ENCODE measurements at regions not wholly inside any gene's neighbourhood (a gene's known extent, or its start where the extent isn't known, plus 50 kb on each side); places are given as distances from the start of the nearest gene placed in this dataset.

DNA sequence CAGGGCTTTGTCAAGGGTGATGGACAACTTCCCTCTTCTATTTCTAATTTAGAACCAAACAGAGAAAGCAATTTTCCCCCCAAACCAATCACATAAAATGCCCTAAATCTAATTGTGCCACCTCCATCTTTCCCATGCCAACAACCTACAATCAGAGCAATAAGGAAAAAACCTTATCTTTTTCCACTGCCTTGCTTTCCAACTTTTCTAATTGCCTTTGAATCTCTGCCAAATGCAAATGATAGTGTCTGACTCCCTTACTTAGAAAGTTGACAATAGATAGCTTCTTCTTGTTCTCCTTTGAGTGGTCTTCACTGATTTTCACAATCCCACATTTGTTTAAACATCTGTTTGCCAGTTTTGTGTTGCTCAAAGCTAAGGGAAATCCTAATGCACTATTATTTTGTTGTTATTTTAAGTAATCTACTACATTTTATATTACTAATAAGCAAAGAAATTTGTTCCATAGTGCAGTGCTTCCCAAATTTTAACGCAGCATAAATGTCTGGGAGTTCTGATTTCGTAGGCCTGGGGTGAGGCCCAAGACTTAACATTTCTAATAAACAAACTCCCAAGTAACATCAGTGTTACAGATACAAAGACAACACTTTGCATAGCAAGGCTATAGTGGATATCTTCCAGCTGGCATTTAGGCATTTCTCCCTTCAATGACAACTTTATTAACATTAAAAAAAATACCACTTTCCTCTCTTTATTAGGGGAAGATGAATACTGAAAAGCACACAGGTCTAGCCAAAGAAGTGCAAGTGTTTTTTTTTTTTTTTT lies 696.3 kb upstream of the USP15 start:
- Histone ChIP-seq H3K36me3 (replicated peaks; ENCODE audit: insufficient read depth, low read depth) (no peaks in the 10 kb centered on the region), H3K27me3 (no peaks in the 10 kb centered on the region), H2AFZ (no peak overlapping the region), H3K79me2 (no peaks in the 10 kb centered on the region), H3K4me1 (ENCODE audit: insufficient read depth) (no peaks in the 10 kb centered on the region), H3K9me2 (replicated peaks; ENCODE audit: insufficient read depth) (no peaks in the 10 kb centered on the region), H4K20me1 (ENCODE audit: insufficient read depth, poor library complexity, severe bottlenecking) (no peaks in the 10 kb centered on the region), H3K4me3 (no peak overlapping the region), H3K9me3 (ENCODE audit: low read depth) (no peaks in the 10 kb centered on the region), H3K4me2 (no peak overlapping the region), H3K27ac (no peak overlapping the region)
- no peak for DNase-seq (ENCODE audit: low spot score)
- 76% methylated on average over 2 of the region's 2 CpGs for WGBS (ENCODE audit: low lambda C conversion rate, missing lambda C conversion rate)
- TF ChIP-seq EZH2phosphoT487 (IDR thresholded peaks at IDR 0.05; ENCODE audit: low read depth, severe bottlenecking, unreplicated experiment) (no peak), EZH2 (IDR thresholded peaks at IDR 0.05; ENCODE audit: borderline replicate concordance) (no peak)
- TF ChIP-seq, protein P1, sequence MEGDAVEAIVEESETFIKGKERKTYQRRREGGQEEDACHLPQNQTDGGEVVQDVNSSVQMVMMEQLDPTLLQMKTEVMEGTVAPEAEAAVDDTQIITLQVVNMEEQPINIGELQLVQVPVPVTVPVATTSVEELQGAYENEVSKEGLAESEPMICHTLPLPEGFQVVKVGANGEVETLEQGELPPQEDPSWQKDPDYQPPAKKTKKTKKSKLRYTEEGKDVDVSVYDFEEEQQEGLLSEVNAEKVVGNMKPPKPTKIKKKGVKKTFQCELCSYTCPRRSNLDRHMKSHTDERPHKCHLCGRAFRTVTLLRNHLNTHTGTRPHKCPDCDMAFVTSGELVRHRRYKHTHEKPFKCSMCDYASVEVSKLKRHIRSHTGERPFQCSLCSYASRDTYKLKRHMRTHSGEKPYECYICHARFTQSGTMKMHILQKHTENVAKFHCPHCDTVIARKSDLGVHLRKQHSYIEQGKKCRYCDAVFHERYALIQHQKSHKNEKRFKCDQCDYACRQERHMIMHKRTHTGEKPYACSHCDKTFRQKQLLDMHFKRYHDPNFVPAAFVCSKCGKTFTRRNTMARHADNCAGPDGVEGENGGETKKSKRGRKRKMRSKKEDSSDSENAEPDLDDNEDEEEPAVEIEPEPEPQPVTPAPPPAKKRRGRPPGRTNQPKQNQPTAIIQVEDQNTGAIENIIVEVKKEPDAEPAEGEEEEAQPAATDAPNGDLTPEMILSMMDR (IDR thresholded peaks at IDR 0.05; ENCODE audit: poor library complexity), result no peak

GRCh38 chr12:61564466-61564865 lies 695.7 kb upstream of the USP15 start:
- no peaks in the 10 kb centered on the region for H3K27me3 ChIP-seq
- no peaks in the 10 kb centered on the region for H3K9me3 ChIP-seq (ENCODE audit: low read depth)
- H3K9me2 ChIP-seq (replicated peaks; ENCODE audit: insufficient read depth), result no peaks in the 10 kb centered on the region
- no peak overlapping the region for H3K4me3 ChIP-seq
- H3K79me2 ChIP-seq, result no peaks in the 10 kb centered on the region
- no peak overlapping the region for H3K4me2 ChIP-seq
- no peak overlapping the region for H2AFZ ChIP-seq
- TF ChIP-seq, protein P1 (IDR thresholded peaks at IDR 0.05; ENCODE audit: poor library complexity), result no peak
- TF ChIP-seq EZH2phosphoT487 (IDR thresholded peaks at IDR 0.05; ENCODE audit: low read depth, severe bottlenecking, unreplicated experiment) (no peak), EZH2 (IDR thresholded peaks at IDR 0.05; ENCODE audit: borderline replicate concordance) (no peak)
- no peak for DNase-seq (ENCODE audit: low spot score)
- no peaks in the 10 kb centered on the region for H3K36me3 ChIP-seq (replicated peaks; ENCODE audit: insufficient read depth, low read depth)
- H3K27ac ChIP-seq, result no peak overlapping the region
- H3K4me1 ChIP-seq (ENCODE audit: insufficient read depth), result no peaks in the 10 kb centered on the region
- 54% methylated on average over 3 of the region's 3 CpGs for WGBS (ENCODE audit: low lambda C conversion rate, missing lambda C conversion rate)
- H4K20me1 ChIP-seq (ENCODE audit: insufficient read depth, poor library complexity, severe bottlenecking), result no peaks in the 10 kb centered on the region

DNA sequence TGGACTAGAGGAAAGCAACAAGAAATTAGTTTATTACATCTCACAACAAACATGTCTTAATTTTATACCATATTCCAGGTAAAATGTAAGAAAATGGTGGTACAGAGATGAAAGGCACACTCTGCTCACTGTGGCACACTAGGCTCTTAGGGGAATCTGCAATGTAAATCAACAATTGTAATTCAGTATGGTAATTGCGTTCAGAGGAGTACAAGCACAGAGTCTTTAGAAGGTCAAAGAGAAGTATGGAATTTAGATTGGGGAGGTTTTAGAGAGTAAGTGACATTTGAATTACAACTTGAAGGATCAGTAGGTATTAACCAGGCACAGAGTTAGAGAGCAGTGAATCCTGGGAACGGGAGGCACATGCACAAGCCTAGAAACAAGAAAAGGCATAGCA lies 694.0 kb upstream of the USP15 start:
- H4K20me1 ChIP-seq (ENCODE audit: insufficient read depth, poor library complexity, severe bottlenecking), result no peaks in the 10 kb centered on the region
- no peak overlapping the region for H3K4me2 ChIP-seq
- H3K9me2 ChIP-seq (replicated peaks; ENCODE audit: insufficient read depth), result no peaks in the 10 kb centered on the region
- no peaks in the 10 kb centered on the region for H3K79me2 ChIP-seq
- TF ChIP-seq EZH2phosphoT487 (IDR thresholded peaks at IDR 0.05; ENCODE audit: low read depth, severe bottlenecking, unreplicated experiment) (no peak), EZH2 (IDR thresholded peaks at IDR 0.05; ENCODE audit: borderline replicate concordance) (no peak)
- TF ChIP-seq, protein P1 (IDR thresholded peaks at IDR 0.05; ENCODE audit: poor library complexity), result no peak
- no peak overlapping the region for H3K27ac ChIP-seq
- no peak for DNase-seq (ENCODE audit: low spot score)
- no peaks in the 10 kb centered on the region for H3K4me1 ChIP-seq (ENCODE audit: insufficient read depth)
- no peak overlapping the region for H3K4me3 ChIP-seq
- no peaks in the 10 kb centered on the region for H3K9me3 ChIP-seq (ENCODE audit: low read depth)
- 63% methylated on average over 2 of the region's 2 CpGs for WGBS (ENCODE audit: low lambda C conversion rate, missing lambda C conversion rate)
- H3K36me3 ChIP-seq (replicated peaks; ENCODE audit: insufficient read depth, low read depth), result no peaks in the 10 kb centered on the region
- no peaks in the 10 kb centered on the region for H3K27me3 ChIP-seq
- H2AFZ ChIP-seq, result no peak overlapping the region

All from hepatocyte (in vitro differentiated cells).